SU-DHL-6 (cell line): ENCODE measurements at regions not wholly inside any gene's neighbourhood (a gene's known extent, or its start where the extent isn't known, plus 50 kb on each side); places are given as distances from the start of the nearest gene placed in this dataset.

ENCODE experiments used
- H2AFZ ChIP-seq: fragments of 200-600 bp; sonication (generic); 2 replicates; pipeline ENCODE4 v1.6.1; 2014; ENCODE audit warnings: low read depth, mild to moderate bottlenecking, moderate library complexity, mixed read lengths, antibody characterized with exemption, low read length; ENCODE audit not compliant: severe bottlenecking
- H3F3A ChIP-seq: fragments of 200-600 bp; shearing (Covaris generic); 2 replicates; pipeline ENCODE4 v1.6.0; 2016; ENCODE audit warnings: antibody characterized with exemption, mild to moderate bottlenecking; ENCODE audit not compliant: insufficient read depth
- H3K27ac ChIP-seq: fragments of 200-600 bp; sonication (generic); 2 replicates; pipeline ENCODE4 v1.5.1; 2016; ENCODE audit warnings: low read depth, mild to moderate bottlenecking, low read length, moderate library complexity, mixed read lengths
- H3K27me3 ChIP-seq: fragments of 200-600 bp; sonication (generic), shearing (Covaris generic); 2 replicates; pipeline ENCODE4 v1.6.0; 2014; ENCODE audit warnings: mild to moderate bottlenecking, low read length
- H3K36me3 ChIP-seq: fragments of 200-600 bp; sonication (generic); 2 replicates; pipeline ENCODE4 v1.6.1; 2014; ENCODE audit warnings: mild to moderate bottlenecking, low read length, mixed read lengths
- H3K4me2 ChIP-seq: fragments of 300-600, 200-600 bp; shearing (Covaris generic), sonication (generic); 2 replicates; pipeline ENCODE4 v1.6.0; 2014; ENCODE audit warnings: low read length, low read depth, mild to moderate bottlenecking; ENCODE audit not compliant: poor library complexity, severe bottlenecking
- H3K4me3 ChIP-seq: fragments of 200-600 bp; sonication (generic); 2 replicates; pipeline ENCODE4 v1.5.1; 2014; ENCODE audit warnings: antibody characterized with exemption, low read length, mild to moderate bottlenecking, mixed read lengths; ENCODE audit not compliant: insufficient read depth, poor library complexity, severe bottlenecking
- H3K79me2 ChIP-seq: fragments of 200-600 bp; sonication (generic); 2 replicates; pipeline ENCODE4 v1.6.1; 2014; ENCODE audit warnings: mild to moderate bottlenecking, low read length, moderate library complexity; ENCODE audit not compliant: insufficient read depth
- H3K9ac ChIP-seq: fragments of 200-600 bp; sonication (generic); 2 replicates; pipeline ENCODE4 v1.7.0; 2014; ENCODE audit warnings: mild to moderate bottlenecking, low read length
- H3K9me2 ChIP-seq: fragments of 200-600 bp; sonication (generic); replicated peaks from 2 replicates; pipeline ENCODE4 v1.6.1; 2014; ENCODE audit warnings: low read length; ENCODE audit not compliant: insufficient read depth
- H3K9me3 ChIP-seq: fragments of 200-600 bp; sonication (generic); 2 replicates; pipeline ENCODE4 v1.6.1; 2014; ENCODE audit warnings: low read length, mixed read lengths; ENCODE audit not compliant: insufficient read depth
- H4K20me1 ChIP-seq: fragments of 200-600 bp; sonication (generic); 2 replicates; pipeline ENCODE4 v1.6.1; 2014; ENCODE audit warnings: low read depth, mild to moderate bottlenecking, antibody characterized with exemption, low read length, moderate library complexity, mixed read lengths
- EZH2phosphoT487 ChIP-seq: fragments of 200-600 bp; sonication (generic), shearing (Covaris generic); conservative IDR thresholded peaks from 2 replicates; pipeline ENCODE4 v1.6.1; 2018; ENCODE audit warnings: mild to moderate bottlenecking, antibody characterized with exemption, low read length, moderate library complexity, mixed read lengths
- TF ChIP-seq, protein P1 (sequence below): fragments of 200-600 bp; sonication (generic); IDR thresholded peaks from one replicate; pipeline ENCODE4 v1.5.1; 2017; ENCODE audit warnings: antibody characterized with exemption, mild to moderate bottlenecking, low read length, moderate library complexity; ENCODE audit not compliant: insufficient read depth, poor library complexity, severe bottlenecking

DNA sequence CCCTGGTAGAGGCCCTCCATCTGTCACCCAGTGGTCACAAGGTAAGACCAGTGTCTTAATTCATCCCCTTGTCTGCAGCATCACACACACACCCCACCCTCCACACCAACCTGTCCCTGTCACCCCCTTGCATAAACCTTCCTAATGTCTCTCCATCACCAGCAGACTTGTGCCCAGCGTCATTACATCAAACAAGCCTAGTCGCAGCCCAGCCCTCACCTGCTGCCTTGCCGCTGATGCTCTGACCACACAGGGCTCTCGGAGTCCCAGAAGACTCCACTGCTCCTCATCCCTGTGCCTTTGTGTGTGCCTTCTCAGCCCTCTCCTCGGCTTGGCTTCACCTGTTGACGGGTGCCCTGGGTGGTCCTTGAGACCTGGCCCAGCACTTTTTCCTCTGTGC, 171.2 kb downstream of the GLI2 start:
- no peaks in the 10 kb centered on the region for H3K9me2 ChIP-seq
- H3K9ac ChIP-seq: no peak overlapping the region
- no peaks in the 10 kb centered on the region for H3F3A ChIP-seq
- H3K27ac ChIP-seq: no peak overlapping the region
- no peaks in the 10 kb centered on the region for H3K27me3 ChIP-seq
- H3K4me3 ChIP-seq: no peak overlapping the region
- no peaks in the 10 kb centered on the region for H3K36me3 ChIP-seq
- H4K20me1 ChIP-seq: no peaks in the 10 kb centered on the region
- no peak overlapping the region for H3K4me2 ChIP-seq
- no peaks in the 10 kb centered on the region for H3K9me3 ChIP-seq
- TF ChIP-seq, protein P1, sequence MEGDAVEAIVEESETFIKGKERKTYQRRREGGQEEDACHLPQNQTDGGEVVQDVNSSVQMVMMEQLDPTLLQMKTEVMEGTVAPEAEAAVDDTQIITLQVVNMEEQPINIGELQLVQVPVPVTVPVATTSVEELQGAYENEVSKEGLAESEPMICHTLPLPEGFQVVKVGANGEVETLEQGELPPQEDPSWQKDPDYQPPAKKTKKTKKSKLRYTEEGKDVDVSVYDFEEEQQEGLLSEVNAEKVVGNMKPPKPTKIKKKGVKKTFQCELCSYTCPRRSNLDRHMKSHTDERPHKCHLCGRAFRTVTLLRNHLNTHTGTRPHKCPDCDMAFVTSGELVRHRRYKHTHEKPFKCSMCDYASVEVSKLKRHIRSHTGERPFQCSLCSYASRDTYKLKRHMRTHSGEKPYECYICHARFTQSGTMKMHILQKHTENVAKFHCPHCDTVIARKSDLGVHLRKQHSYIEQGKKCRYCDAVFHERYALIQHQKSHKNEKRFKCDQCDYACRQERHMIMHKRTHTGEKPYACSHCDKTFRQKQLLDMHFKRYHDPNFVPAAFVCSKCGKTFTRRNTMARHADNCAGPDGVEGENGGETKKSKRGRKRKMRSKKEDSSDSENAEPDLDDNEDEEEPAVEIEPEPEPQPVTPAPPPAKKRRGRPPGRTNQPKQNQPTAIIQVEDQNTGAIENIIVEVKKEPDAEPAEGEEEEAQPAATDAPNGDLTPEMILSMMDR: no peak
- no peak for TF ChIP-seq EZH2phosphoT487
- no peaks in the 10 kb centered on the region for H3K79me2 ChIP-seq
- H2AFZ ChIP-seq: no peak overlapping the region

DNA sequence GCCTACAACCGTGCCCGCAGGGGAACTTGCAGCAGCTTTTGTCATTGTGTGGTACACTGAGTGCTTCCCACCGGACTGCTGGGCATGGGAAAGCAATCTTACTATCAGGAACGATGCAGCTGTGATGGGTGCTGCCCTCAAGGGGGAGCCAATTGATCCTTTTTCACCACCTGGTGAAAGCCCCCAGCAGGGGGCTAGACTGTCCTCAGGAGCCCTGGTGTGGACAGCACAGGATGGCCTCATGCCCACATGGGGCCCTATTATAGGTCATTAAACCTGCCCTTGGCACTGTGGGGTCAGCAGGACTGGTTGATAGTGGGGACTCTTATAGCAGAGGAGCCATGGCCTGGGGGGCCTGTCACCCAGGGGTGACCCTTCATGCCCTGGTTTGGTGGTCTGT, 172.2 kb downstream of the GLI2 start:
- H3K36me3 ChIP-seq: no peaks in the 10 kb centered on the region
- H3F3A ChIP-seq: no peaks in the 10 kb centered on the region
- no peaks in the 10 kb centered on the region for H3K9me3 ChIP-seq
- H3K9ac ChIP-seq: no peak overlapping the region
- H3K4me2 ChIP-seq: no peak overlapping the region
- no peaks in the 10 kb centered on the region for H3K79me2 ChIP-seq
- no peak overlapping the region for H3K27ac ChIP-seq
- no peaks in the 10 kb centered on the region for H3K9me2 ChIP-seq
- H3K4me3 ChIP-seq: no peak overlapping the region
- no peaks in the 10 kb centered on the region for H3K27me3 ChIP-seq
- H4K20me1 ChIP-seq: no peaks in the 10 kb centered on the region
- H2AFZ ChIP-seq: no peak overlapping the region
- no peak for TF ChIP-seq EZH2phosphoT487
- TF ChIP-seq, protein P1: no peak

DNA sequence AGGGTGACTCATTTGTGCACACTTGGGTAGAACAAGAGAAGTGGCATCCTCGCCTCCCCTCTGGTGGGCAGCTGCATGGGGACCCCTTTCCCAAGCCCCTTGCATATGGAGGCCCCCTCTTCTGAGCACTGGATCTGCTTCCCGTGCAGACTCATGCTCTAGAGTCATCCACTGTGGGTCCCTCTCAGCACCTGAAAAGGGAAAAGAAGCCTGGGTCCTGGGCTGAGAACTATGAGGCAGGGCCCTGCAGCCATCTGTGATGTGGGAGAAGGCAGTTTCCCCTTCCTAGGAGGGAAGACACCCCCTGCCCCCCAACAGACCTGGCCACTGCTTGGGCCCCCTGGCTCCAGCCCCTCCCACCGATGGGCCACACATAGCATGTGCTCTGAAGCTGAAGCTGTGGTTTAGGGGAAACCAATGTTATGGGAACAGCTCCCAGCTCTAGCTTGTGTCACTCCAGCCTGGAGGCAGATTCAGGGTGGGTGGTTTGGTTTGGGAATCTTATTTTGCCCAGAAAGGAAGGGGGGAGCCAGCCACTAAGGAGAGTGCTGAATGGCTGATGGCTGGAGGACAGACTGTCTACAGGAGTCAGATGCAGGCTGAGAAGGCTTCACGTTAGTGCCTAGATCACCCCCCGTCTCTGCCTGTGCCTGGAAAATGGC, 172.8 kb downstream of the GLI2 start:
- no peaks in the 10 kb centered on the region for H3K27me3 ChIP-seq
- no peaks in the 10 kb centered on the region for H3K9me3 ChIP-seq
- no peaks in the 10 kb centered on the region for H3K79me2 ChIP-seq
- no peaks in the 10 kb centered on the region for H3K36me3 ChIP-seq
- H2AFZ ChIP-seq: no peak overlapping the region
- no peaks in the 10 kb centered on the region for H3K9me2 ChIP-seq
- H3K9ac ChIP-seq: no peak overlapping the region
- H3K4me3 ChIP-seq: no peak overlapping the region
- no peak overlapping the region for H3K4me2 ChIP-seq
- H3F3A ChIP-seq: no peaks in the 10 kb centered on the region
- no peak overlapping the region for H3K27ac ChIP-seq
- TF ChIP-seq, protein P1: no peak
- TF ChIP-seq EZH2phosphoT487: no peak
- H4K20me1 ChIP-seq: no peaks in the 10 kb centered on the region
